Subcutaneous abdominal adipose tissue (tissue), 5 donors: ENCODE measurements at regions not wholly inside any gene's neighbourhood (a gene's known extent, or its start where the extent isn't known, plus 50 kb on each side); places are given as distances from the start of the nearest gene placed in this dataset.

Experiments used
- H3K27ac ChIP-seq: one replicate; pipeline ENCODE4 v1.7.0; 2013; ENCODE audit warnings: low read depth, mild to moderate bottlenecking, inconsistent platforms, low read length, moderate library complexity
- H3K27me3 ChIP-seq, 5 donors: one replicate each; pipeline ENCODE4 v1.7.0; 2013; ENCODE audit warnings: low read length in 5 of 5, inconsistent platforms in 1 of 5; ENCODE audit not compliant: control insufficient read depth in 5 of 5, insufficient read depth in 4 of 5
- H3K36me3 ChIP-seq, 5 donors: one replicate each; pipeline ENCODE4 v1.7.0; 2013; ENCODE audit warnings: low read length in 5 of 5; ENCODE audit not compliant: control insufficient read depth in 5 of 5, insufficient read depth in 5 of 5
- H3K4me1 ChIP-seq, 5 donors: one replicate each; pipeline ENCODE4 v1.7.0; 2013; ENCODE audit warnings: low read length in 5 of 5, mild to moderate bottlenecking in 3 of 5, moderate library complexity in 1 of 5; ENCODE audit not compliant: control insufficient read depth in 5 of 5, insufficient read depth in 5 of 5
- H3K4me3 ChIP-seq, 5 donors: one replicate each; pipeline ENCODE4 v1.7.0; 2013; ENCODE audit warnings: low read length in 5 of 5, low read depth in 1 of 5
- H3K9ac ChIP-seq, 5 donors: one replicate each; pipeline ENCODE4 v1.7.0; 2013; ENCODE audit warnings: low read length in 5 of 5, mild to moderate bottlenecking in 4 of 5, moderate library complexity in 3 of 5
- H3K9me3 ChIP-seq, 5 donors: one replicate each; pipeline ENCODE4 v1.7.0; 2013; ENCODE audit warnings: low read length in 5 of 5; ENCODE audit not compliant: control insufficient read depth in 5 of 5
- donor health status: healthy.
- donor health status: healthy.
- donor health status: healthy.
- donor health status: healthy.
- donor health status: healthy.

GRCh38 chr3:35849496-35849895, 210.2 kb downstream of the ARPP21 start:
- Histone ChIP-seq H3K4me1 (no peaks in the 10 kb centered on the region), H3K9ac (no peak overlapping the region), H3K4me3 (no peak overlapping the region), H3K27ac (no peak overlapping the region), H3K36me3 (no peaks in the 10 kb centered on the region), H3K27me3 (no peaks in the 10 kb centered on the region), H3K9me3 (no peaks in the 10 kb centered on the region)

- Histone ChIP-seq H3K27me3 (no peaks in the 10 kb centered on the region), H3K9me3 (no peaks in the 10 kb centered on the region), H3K36me3 (no peaks in the 10 kb centered on the region), H3K4me1 (no peaks in the 10 kb centered on the region), H3K27ac (no peak overlapping the region), H3K9ac (no peak overlapping the region), H3K4me3 (no peak overlapping the region)
Observed at GRCh38 chr3:35849963-35850362, 210.6 kb downstream of the ARPP21 start.

- no peaks in the 10 kb centered on the region for H3K9me3 ChIP-seq
- H3K4me3 ChIP-seq = no peak overlapping the region
- H3K9ac ChIP-seq = no peak overlapping the region
- H3K27me3 ChIP-seq = no peaks in the 10 kb centered on the region
- H3K27ac ChIP-seq = no peak overlapping the region
- H3K36me3 ChIP-seq = no peaks in the 10 kb centered on the region
- peaks cover 0 to 3% (median 0%) of the 10 kb centered on the region in 5 donors for H3K4me1 ChIP-seq
Observed at GRCh38 chr3:35857004-35857403, 217.7 kb downstream of the ARPP21 start.

- Histone ChIP-seq H3K27ac (no peak overlapping the region), H3K27me3 (no peaks in the 10 kb centered on the region), H3K9me3 (no peaks in the 10 kb centered on the region), H3K4me3 (no peak overlapping the region), H3K9ac (no peak overlapping the region), H3K4me1 (peaks cover 0 to 3% (median 0%) of the 10 kb centered on the region in 5 donors), H3K36me3 (no peaks in the 10 kb centered on the region)
Observed at GRCh38 chr3:35862057-35862456, 222.7 kb downstream of the ARPP21 start.

GRCh38 chr3:35864871-35865270, 225.5 kb downstream of the ARPP21 start:
- Histone ChIP-seq H3K4me1 (no peaks in the 10 kb centered on the region), H3K27ac (no peak overlapping the region), H3K36me3 (no peaks in the 10 kb centered on the region), H3K9ac (no peak overlapping the region), H3K4me3 (no peak overlapping the region), H3K9me3 (no peaks in the 10 kb centered on the region), H3K27me3 (no peaks in the 10 kb centered on the region)

- no peaks in the 10 kb centered on the region for H3K36me3 ChIP-seq
- no peaks in the 10 kb centered on the region for H3K4me1 ChIP-seq
- no peak overlapping the region for H3K4me3 ChIP-seq
- no peak overlapping the region for H3K9ac ChIP-seq
- H3K27ac ChIP-seq = no peak overlapping the region
- no peaks in the 10 kb centered on the region for H3K27me3 ChIP-seq
- H3K9me3 ChIP-seq = no peaks in the 10 kb centered on the region
Observed at GRCh38 chr3:35867791-35868190, 228.5 kb downstream of the ARPP21 start.

GRCh38 chr3:35871009-35871408, 231.7 kb downstream of the ARPP21 start:
- no peaks in the 10 kb centered on the region for H3K27me3 ChIP-seq
- H3K9ac ChIP-seq = no peak overlapping the region
- H3K4me3 ChIP-seq = no peak overlapping the region
- no peaks in the 10 kb centered on the region for H3K36me3 ChIP-seq
- H3K4me1 ChIP-seq = no peaks in the 10 kb centered on the region
- no peak overlapping the region for H3K27ac ChIP-seq
- H3K9me3 ChIP-seq = no peaks in the 10 kb centered on the region

- Histone ChIP-seq H3K9ac (no peak overlapping the region), H3K27me3 (no peaks in the 10 kb centered on the region), H3K9me3 (peaks cover 3 to 24% (median 13%) of the 10 kb centered on the region in 5 donors), H3K4me1 (no peaks in the 10 kb centered on the region), H3K36me3 (no peaks in the 10 kb centered on the region), H3K27ac (no peak overlapping the region), H3K4me3 (no peak overlapping the region)
Observed at GRCh38 chr3:35883929-35884328, 244.6 kb downstream of the ARPP21 start.

GRCh38 chr3:35894735-35895134, 255.4 kb downstream of the ARPP21 start:
- Histone ChIP-seq H3K4me1 (no peaks in the 10 kb centered on the region), H3K9ac (no peak overlapping the region), H3K36me3 (no peaks in the 10 kb centered on the region), H3K9me3 (no peaks in the 10 kb centered on the region), H3K27me3 (no peaks in the 10 kb centered on the region), H3K4me3 (no peak overlapping the region), H3K27ac (no peak overlapping the region)

GRCh38 chr3:35899245-35899644, 259.9 kb downstream of the ARPP21 start:
- H3K27ac ChIP-seq = no peak overlapping the region
- H3K4me3 ChIP-seq = no peak overlapping the region
- no peaks in the 10 kb centered on the region for H3K36me3 ChIP-seq
- H3K27me3 ChIP-seq = no peaks in the 10 kb centered on the region
- H3K9me3 ChIP-seq = no peaks in the 10 kb centered on the region
- no peaks in the 10 kb centered on the region for H3K4me1 ChIP-seq
- H3K9ac ChIP-seq = no peak overlapping the region

- no peak overlapping the region for H3K4me3 ChIP-seq
- H3K4me1 ChIP-seq = no peaks in the 10 kb centered on the region
- no peak overlapping the region for H3K9ac ChIP-seq
- no peaks in the 10 kb centered on the region for H3K36me3 ChIP-seq
- no peaks in the 10 kb centered on the region for H3K27me3 ChIP-seq
- H3K9me3 ChIP-seq = no peaks in the 10 kb centered on the region
- no peak overlapping the region for H3K27ac ChIP-seq
Observed at GRCh38 chr3:35900079-35900478, 260.8 kb downstream of the ARPP21 start.
